ENCODE measurements at regions not wholly inside any gene's neighbourhood (a gene's known extent, or its start where the extent isn't known, plus 50 kb on each side); places are given as distances from the start of the nearest gene placed in this dataset.
"Not testable (repeated sequence)": the region's sequence is repeated elsewhere in the genome, so short reads cannot be mapped to it uniquely, and the experiment has no call there.

DNA sequence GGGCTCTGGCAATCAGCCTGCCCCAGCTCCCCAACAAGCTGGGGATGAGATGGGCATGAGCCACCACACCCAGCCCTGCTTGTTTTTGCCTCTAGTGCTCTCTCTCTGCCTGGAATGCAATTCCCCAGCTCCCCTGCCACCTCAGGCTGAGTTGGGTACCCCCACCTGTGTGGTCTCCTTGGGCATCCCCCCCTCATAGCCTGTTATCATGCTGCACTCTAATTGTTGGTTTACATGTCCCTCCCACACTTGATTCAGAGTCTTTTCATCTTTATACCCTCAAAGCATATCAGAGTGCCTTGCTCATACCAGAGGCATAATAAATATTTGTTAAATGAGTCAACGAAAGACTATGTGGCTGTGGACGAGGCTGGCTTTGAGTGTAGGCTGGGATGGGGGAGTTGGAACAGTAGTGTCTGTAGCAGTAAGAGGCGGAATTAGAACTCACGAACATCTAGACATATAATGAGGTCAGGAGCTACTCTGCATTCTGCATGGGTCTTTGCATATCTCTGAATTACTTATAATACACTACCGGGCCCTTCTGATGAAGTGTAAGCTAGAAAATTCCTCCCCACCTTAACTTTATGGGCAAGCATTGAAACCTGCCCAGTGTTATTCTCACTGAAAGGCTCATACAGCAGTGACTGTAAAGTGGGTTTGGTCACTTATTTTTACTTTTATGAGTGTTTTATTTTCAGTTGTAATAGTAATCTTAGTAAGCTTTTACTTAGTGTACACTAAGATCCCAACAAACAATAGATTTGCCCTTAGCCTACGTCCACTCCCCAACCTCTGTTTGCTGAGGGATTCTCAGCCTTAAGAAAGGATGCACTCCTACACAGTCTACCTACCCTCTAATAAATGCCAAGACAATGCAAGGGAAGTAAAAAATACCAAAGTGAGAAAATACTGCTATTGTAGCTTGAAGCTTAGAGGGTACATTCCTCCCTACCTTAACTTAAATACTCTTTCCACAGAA lies 58.7 kb downstream of the EDN1 start:
- 34 to 92% (median 79%) methylated on average over 2 to 6 of the region's 6 CpGs; no CpG with 5 or more reads in 1 of the 10 experiments for whole genome bisulfite sequencing, 10 experiments
- no peak overlapping the region for H3K27ac ChIP-seq
- in situ Hi-C loops (cut with MboI; ENCODE audit: low pct_unique_long_range_greater_than_20kb in 2 of 9, low sequenced_read_pairs in 9 of 9, unreplicated experiment in 9 of 9), result no loop called here
- H3K4me1 ChIP-seq (replicated peaks in 1 of 2), result peaks cover 1 to 2% of the 10 kb centered on the region in 2 donors
- ATAC-seq (replicated peaks in 6 of 8), result peak in 3 of 8 experiments; percentile 45 to 72 (median 45)
- H3K4me3 ChIP-seq, result no peak overlapping the region

DNA sequence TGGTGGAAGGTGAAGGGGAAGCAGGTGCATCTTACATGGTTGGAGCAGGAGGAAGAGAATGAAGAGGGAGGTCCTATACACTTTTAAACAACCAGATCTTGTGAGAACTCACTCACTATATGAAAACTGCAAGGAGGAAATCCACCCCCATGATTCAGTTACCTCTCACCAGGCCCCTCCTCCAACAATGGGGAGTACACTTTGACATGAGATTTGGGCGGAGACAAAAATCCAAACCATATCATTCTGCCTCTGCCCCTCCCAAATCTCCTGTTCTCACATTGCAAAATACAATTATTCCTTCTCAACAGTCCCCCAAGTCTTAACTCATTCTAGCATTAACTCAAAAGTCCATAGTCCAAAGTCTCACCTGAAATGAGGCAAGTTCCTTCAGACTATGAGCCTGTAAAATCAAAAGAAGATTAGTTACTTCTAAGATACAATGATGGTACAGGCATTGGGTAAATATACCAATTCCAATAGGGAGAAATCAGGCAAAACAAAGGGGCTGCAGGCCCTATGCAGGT lies 60.5 kb downstream of the EDN1 start:
- no peak for ATAC-seq (replicated peaks in 6 of 8)
- Histone ChIP-seq H3K4me1 (replicated peaks in 1 of 2) (peaks cover 7 to 10% of the 10 kb centered on the region in 2 donors), H3K4me3 (no peak overlapping the region), H3K27ac (no peak overlapping the region)
- in situ Hi-C loops (cut with MboI; ENCODE audit: low pct_unique_long_range_greater_than_20kb in 2 of 9, low sequenced_read_pairs in 9 of 9, unreplicated experiment in 9 of 9), result no loop called here
- 71 to 100% (median 88%) methylated on average over 1 of the region's 1 CpG; no CpG with 5 or more reads in 5 of the 10 experiments for WGBS, 10 experiments

DNA sequence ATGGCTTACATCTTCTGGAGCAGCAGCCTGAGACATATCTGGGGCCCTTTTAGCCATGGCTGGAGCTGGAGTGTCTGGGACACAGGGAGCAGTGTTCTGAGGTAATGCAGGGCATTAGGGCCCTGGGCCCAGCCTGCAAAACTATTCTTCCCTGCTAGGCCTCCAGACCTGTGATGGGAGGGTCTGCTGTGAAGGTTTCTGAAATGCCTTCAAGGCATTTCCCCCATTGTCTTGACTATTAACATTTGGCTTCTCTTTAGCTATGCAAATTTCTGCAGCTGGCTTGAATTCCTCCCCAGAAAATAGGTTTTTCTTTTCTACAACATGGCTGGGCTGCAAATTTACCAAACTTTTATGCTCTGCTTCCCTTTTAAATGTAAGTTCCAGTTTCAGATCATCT lies 61.5 kb downstream of the EDN1 start:
- Histone ChIP-seq H3K4me1 (replicated peaks in 1 of 2) (peaks cover 7 to 10% of the 10 kb centered on the region in 2 donors), H3K4me3 (no peak overlapping the region), H3K27ac (no peak overlapping the region)
- in situ Hi-C loops (cut with MboI; ENCODE audit: low pct_unique_long_range_greater_than_20kb in 2 of 9, low sequenced_read_pairs in 9 of 9, unreplicated experiment in 9 of 9), result no loop called here
- ATAC-seq (replicated peaks in 6 of 8), result no peak

DNA sequence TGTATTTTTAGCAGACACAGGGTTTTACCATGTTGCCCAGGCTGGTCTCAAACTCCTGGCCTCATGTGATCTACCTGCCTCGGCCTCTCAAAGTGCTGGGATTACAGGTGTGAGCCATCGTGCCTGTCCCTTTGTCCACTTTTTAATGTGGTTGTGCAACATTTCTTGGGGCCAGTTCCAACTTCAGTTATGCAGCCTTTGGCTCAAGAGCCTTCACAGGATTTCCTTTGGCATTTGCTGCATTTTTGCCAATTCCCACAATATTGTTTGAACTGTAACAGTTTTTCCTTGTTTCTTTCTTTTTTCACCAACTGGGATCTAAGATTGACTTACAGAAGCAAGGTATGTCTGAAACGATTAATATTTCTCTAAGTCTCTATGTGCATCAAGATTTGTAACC lies 63.6 kb downstream of the EDN1 start:
- in situ Hi-C loops (cut with MboI; ENCODE audit: low pct_unique_long_range_greater_than_20kb in 2 of 9, low sequenced_read_pairs in 9 of 9, unreplicated experiment in 9 of 9), result no loop called here
- 31 to 100% (median 83%) methylated on average over 1 to 3 of the region's 3 CpGs; no CpG with 5 or more reads in 1 of the 10 experiments for WGBS, 10 experiments

DNA sequence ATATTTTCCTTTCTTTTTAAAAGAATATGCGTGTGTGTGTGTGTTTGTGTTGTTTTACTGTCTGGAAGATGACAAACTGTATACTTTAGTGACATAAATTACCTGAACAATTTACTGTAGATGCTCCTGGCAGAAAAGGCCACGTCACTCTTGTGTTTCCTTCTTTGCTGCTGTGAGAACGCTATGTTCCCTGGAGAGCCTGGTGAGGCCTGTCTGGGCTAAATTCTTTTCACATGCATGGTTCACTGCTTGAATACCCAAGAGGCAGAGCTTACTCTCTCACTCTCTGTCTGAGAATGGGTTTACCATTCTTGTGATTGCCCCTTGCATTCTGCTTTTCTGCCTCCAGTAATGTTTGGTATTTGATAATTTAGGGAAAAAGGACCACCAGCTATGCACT lies 64.3 kb downstream of the EDN1 start:
- Histone ChIP-seq H3K4me1 (replicated peaks in 1 of 2) (peaks cover 7 to 10% of the 10 kb centered on the region in 2 donors), H3K27ac (peak overlapping the region in 1 of 2 donors; percentile 62), H3K4me3 (no peak overlapping the region)
- WGBS, 10 experiments, result 14 to 59% (median 33%) methylated on average over 1 to 3 of the region's 3 CpGs; no CpG with 5 or more reads in 2 of the 10 experiments
- in situ Hi-C loops (cut with MboI; ENCODE audit: low pct_unique_long_range_greater_than_20kb in 2 of 9, low sequenced_read_pairs in 9 of 9, unreplicated experiment in 9 of 9), result no loop called here
- peak in 5 of 8 experiments; percentile 55 to 99 (median 84) for ATAC-seq (replicated peaks in 6 of 8)

More for the DNA sequence above, 63.6 kb downstream of the EDN1 start:
- Histone ChIP-seq H3K27ac (no peak overlapping the region), H3K4me3 (no peak overlapping the region), H3K4me1 (replicated peaks in 1 of 2) (peaks cover 7 to 10% of the 10 kb centered on the region in 2 donors)
- ATAC-seq (replicated peaks in 6 of 8), result no peak

DNA sequence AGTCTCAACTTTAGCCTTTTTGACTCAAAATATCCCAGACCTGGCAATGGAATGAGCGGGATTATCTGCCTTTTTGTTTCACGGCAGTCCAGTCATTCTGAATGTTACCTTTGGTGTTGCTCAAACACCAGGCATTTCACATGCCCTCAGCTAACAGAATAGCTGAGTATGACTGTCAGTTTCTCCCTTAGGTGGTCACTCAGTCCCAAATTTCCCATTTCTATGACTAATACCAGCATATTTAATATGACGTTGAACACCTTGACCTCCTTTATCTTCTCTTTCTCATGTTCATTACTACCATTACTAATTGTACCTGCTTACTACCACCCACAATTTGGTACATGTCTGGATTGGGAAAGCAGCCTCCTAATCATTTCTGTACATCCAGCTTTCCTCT lies 65.2 kb downstream of the EDN1 start:
- in situ Hi-C loops (cut with MboI; ENCODE audit: low pct_unique_long_range_greater_than_20kb in 2 of 9, low sequenced_read_pairs in 9 of 9, unreplicated experiment in 9 of 9), result no loop called here
- no peak for ATAC-seq (replicated peaks in 6 of 8)
- H3K4me3 ChIP-seq, result no peak overlapping the region
- 80 to 100% (median 94%) methylated on average over 1 to 3 of the region's 3 CpGs; no CpG with 5 or more reads in 2 of the 10 experiments for WGBS, 10 experiments
- H3K4me1 ChIP-seq (replicated peaks in 1 of 2), result peaks cover 7 to 10% of the 10 kb centered on the region in 2 donors
- no peak overlapping the region for H3K27ac ChIP-seq

DNA sequence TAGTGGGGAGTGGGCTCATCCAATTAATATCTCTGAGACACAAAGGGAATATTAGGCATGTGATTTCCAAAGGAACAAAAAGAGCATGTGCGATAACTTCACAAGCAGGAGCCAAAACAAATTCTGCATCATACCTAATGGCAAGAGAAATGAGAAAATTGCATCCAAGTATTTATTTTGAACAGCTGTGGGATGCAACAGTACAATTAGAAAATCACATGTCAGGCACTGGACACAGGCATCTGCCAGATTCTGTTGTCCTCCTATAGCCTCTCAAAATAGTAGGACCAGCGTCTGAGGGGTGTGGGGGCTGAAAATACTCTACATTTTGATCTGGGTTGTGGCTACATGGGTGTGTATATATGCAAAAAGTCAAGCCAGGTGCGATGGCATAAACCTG lies 66.3 kb downstream of the EDN1 start:
- in situ Hi-C loops (cut with MboI; ENCODE audit: low pct_unique_long_range_greater_than_20kb in 2 of 9, low sequenced_read_pairs in 9 of 9, unreplicated experiment in 9 of 9), result no loop called here
- peaks cover 7 to 10% of the 10 kb centered on the region in 2 donors for H3K4me1 ChIP-seq (replicated peaks in 1 of 2)
- no peak overlapping the region for H3K27ac ChIP-seq
- WGBS, 10 experiments, result 22 to 100% (median 67%) methylated on average over 1 to 2 of the region's 3 CpGs; no CpG with 5 or more reads in 2 of the 10 experiments
- no peak for ATAC-seq (replicated peaks in 6 of 8)
- no peak overlapping the region for H3K4me3 ChIP-seq

DNA sequence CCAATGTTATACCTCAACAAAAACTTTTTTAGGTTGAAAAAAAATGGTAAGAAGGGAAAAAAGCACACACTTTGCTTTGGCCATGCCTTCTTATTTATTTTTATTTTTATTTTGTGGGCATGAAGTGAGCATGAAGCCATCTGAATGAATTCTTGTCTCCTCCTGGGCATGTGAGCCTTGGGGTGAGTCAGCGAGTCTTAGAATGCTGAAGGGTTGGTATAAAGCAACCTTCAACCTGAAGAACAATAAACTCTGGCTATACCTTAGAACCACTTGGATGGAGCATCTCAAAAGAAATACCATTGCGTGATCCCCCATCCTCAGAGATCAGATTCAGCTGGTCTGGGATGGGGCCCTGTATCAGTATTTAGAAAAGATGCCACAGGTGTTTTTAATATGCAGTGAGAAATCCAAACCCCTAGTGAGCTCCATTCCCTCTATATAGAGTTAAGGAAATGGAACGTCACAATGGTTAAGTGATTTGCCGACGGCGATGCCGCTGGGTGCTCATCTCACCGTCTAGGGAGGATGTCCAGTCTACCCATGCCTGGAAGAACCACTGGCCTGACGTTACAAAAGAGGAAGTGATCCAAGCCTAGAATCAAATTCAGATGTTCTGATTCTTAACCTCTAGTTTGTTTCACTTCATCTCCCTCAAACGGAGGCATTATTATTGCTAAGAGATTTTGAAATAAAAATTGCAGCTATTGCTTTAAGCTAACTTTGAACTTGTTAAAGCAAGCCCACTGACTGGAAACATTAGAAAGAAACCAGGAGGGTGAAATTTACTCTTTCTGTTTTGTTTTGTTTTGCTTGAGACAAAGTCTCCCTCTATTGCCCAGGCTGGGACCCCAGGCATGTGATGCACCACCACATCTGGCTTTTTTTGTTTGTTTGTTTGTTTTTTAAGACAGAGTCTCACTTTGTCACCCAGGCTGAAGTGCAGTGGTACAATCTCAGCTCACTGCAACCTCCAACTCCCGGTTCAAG lies 67.1 kb downstream of the EDN1 start:
- H3K4me3 ChIP-seq, result no peak overlapping the region
- H3K4me1 ChIP-seq (replicated peaks in 1 of 2), result peaks cover 7 to 10% of the 10 kb centered on the region in 2 donors
- no peak overlapping the region for H3K27ac ChIP-seq
- no peak for ATAC-seq (replicated peaks in 6 of 8)
- 25 to 98% (median 85%) methylated on average over 1 to 10 of the region's 11 CpGs for WGBS, 10 experiments
- in situ Hi-C loops (cut with MboI; ENCODE audit: low pct_unique_long_range_greater_than_20kb in 2 of 9, low sequenced_read_pairs in 9 of 9, unreplicated experiment in 9 of 9), result no loop called here

DNA sequence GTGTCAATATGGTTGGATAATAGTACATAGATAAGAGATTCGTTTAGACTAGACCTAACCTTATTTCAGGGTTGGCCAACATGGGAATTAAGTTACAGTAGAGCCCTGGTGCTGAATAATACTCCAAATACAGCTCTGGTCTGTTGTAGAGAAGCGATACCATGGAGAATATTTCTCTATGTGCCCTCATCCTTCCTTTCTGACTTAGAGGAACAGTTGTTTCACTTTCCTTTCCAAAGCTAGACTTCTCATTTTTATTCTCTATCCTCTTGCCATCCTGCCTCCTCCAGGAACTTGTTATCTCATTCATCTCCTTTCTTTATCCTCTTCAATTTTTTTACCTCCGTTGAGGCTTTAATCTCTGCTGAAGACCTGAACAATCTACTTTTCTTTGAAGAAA lies 68.9 kb downstream of the EDN1 start:
- WGBS, 10 experiments, result 54 to 100% (median 72%) methylated on average over 2 to 3 of the region's 3 CpGs
- in situ Hi-C loops (cut with MboI; ENCODE audit: low pct_unique_long_range_greater_than_20kb in 2 of 9, low sequenced_read_pairs in 9 of 9, unreplicated experiment in 9 of 9), result no loop called here

DNA sequence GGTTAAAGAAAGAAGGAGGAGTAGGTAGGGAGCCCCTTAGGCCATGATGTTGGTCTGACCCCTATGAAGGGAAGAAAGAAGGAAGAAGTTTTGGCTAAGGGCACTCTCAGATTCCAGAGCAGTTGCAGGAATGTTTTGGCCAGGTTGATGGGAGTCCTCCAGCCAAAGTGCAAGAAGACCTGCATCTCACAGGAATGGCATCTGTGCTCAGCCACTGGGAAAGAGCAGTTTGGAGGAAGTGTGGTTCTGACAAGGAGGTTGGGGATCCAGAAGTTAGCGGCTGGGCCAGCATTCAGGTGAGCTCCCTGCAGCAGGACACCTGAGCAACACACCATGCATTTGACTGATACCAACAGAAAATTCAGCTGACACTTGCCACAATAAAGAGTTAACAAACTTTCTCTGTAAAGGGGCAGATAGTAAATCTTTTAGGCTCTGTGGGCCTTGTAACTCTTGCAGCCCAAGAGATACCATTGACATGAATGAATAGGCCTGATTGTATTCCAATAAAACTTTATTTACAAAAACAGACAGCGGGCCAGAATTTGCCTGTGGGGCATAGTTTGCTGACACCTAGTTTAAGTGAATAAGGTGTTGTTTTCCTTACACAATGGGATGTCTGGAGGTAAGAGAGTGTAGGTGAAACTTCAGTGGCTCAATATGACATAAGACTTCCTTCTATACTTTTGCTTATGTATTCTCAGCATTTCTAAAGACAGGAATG lies 71.0 kb downstream of the EDN1 start:
- in situ Hi-C loops (cut with MboI; ENCODE audit: low pct_unique_long_range_greater_than_20kb in 2 of 9, low sequenced_read_pairs in 9 of 9, unreplicated experiment in 9 of 9), result no loop called here
- H3K4me3 ChIP-seq, result no peak overlapping the region

More for the DNA sequence above, 68.9 kb downstream of the EDN1 start:
- no peak overlapping the region for H3K4me3 ChIP-seq
- H3K27ac ChIP-seq, result no peak overlapping the region
- H3K4me1 ChIP-seq (replicated peaks in 1 of 2), result peaks cover 7 to 10% of the 10 kb centered on the region in 2 donors
- no peak for ATAC-seq (replicated peaks in 6 of 8)

DNA sequence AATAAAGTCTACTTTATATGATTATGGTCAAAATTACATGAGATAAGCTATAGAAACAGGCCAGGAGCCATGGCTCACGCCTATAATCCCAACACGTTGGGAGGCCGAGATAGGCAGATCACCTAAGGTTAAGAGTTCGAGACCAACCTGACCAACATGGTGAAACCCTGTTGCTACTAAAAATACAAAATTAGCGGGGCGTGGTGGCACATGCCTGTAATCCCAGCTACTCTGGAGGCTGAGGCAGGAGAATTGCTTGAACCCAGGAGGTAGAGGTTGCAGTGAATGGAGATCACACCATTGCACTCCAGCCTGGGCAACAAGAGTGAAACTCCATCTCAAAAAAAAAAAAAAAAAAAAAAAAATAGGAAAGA lies 73.1 kb downstream of the EDN1 start:
- WGBS, 10 experiments, result 60 to 100% (median 80%) methylated on average over 1 to 6 of the region's 6 CpGs; no CpG with 5 or more reads in 3 of the 10 experiments
- in situ Hi-C loops (cut with MboI; ENCODE audit: low pct_unique_long_range_greater_than_20kb in 2 of 9, low sequenced_read_pairs in 9 of 9, unreplicated experiment in 9 of 9), result not testable (repeated sequence)

More for the DNA sequence above, 71.0 kb downstream of the EDN1 start:
- ATAC-seq (replicated peaks in 6 of 8), result no peak
- WGBS, 10 experiments, result 29 to 100% (median 89%) methylated on average over 1 to 2 of the region's 2 CpGs; no CpG with 5 or more reads in 3 of the 10 experiments
- peaks cover 0 to 8% of the 10 kb centered on the region in 2 donors for H3K4me1 ChIP-seq (replicated peaks in 1 of 2)
- no peak overlapping the region for H3K27ac ChIP-seq

More for the DNA sequence above, 73.1 kb downstream of the EDN1 start:
- not testable (repeated sequence) for H3K4me3 ChIP-seq; ATAC-seq (replicated peaks in 6 of 8); H3K27ac ChIP-seq; H3K4me1 ChIP-seq (replicated peaks in 1 of 2)
